Hematopoietic multipotent progenitor cell treated with erythropoietin and hydrocortisone succinate and interleukin-3 and kit ligand, for 6 days (in vitro differentiated cells): ENCODE measurements at regions not wholly inside any gene's neighbourhood (a gene's known extent, or its start where the extent isn't known, plus 50 kb on each side); places are given as distances from the start of the nearest gene placed in this dataset.
A peak's percentile ranks its signal among the peaks of the same experiment; 100 is the strongest.

ENCODE experiments used
- DNase-seq: peaks from one replicate; pipeline ENCODE4 v3.0.0-alpha.2; 2015

- DNase-seq, result no peak
These were observed 402.3 kb upstream of the ZNF608 start for GRCh38 chr5:125148706-125149105.

GRCh38 chr5:125149110-125149509 is 402.7 kb upstream of the ZNF608 start:
- DNase-seq, result no peak

DNA sequence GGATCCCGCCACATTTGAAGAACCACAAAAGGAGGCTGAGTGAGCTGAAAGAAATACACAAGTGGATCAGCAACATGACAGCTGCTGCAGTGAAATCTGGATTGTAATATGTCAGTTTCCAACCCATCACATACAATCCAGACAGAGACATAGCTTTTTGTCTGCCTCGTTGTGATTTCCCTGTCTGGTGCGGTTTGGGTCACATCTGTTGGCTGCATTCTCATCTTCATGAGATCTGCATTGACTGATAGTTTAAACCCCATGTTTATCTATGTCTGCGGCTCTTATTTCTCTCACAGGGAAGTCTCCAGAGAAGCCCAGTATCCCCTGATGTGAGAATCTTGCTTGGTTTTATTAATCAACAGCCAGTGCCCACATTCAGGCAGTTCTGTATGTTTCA is 403.1 kb upstream of the ZNF608 start:
- DNase-seq, result no peak

DNA sequence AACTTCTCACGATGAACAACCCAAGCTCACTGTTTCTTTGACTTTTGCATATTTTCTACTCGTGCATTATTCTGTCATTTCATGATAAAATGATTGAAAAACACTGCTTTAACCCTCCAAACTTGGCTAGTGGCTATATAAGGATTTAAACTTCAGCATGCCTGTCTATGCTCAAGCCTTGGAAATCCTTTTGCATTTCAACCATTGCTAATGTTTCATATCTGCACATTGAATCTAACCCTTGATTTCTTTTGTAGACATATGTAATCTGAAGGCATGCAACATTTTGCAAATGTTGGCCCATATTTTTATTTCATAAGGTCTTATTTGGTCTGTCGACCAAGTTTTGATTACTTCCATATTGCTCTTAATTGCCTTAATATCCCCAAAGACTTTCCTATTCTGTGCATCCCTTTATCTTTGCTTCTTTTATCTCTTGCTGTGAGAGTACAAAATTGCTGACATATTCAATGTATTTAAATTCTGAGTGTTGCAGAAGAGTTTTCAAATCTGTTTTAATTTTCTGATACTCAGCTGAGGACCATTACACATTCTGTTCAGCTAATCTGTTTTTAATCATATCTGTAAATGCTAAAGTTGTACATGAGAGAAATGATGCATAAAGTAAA is 403.7 kb upstream of the ZNF608 start:
- no peak for DNase-seq

- DNase-seq, result no peak
These were observed 404.9 kb upstream of the ZNF608 start for GRCh38 chr5:125151150-125151900.

- no peak for DNase-seq
These were observed 405.6 kb upstream of the ZNF608 start for GRCh38 chr5:125152044-125152443.

GRCh38 chr5:125152461-125153189 is 406.2 kb upstream of the ZNF608 start:
- no peak for DNase-seq

DNA sequence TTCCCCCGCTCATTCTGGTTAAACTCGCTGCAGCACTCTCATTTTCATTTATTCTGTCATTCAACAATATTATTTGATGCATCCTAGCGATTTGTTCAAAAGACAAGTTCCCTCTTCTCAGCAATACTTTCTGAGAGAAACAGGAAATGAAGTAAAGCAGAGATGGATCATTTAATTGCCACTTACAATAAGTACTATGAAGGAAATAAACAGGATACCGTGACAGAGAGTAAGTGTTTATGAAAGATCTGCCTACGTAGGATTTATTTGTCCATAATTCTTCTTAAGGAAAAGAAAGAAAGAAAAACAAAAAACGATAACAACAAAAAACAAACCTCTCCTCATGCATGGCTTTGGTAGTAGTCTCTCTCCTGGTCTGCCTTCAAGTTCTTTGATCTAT is 406.8 kb upstream of the ZNF608 start:
- no peak for DNase-seq

DNA sequence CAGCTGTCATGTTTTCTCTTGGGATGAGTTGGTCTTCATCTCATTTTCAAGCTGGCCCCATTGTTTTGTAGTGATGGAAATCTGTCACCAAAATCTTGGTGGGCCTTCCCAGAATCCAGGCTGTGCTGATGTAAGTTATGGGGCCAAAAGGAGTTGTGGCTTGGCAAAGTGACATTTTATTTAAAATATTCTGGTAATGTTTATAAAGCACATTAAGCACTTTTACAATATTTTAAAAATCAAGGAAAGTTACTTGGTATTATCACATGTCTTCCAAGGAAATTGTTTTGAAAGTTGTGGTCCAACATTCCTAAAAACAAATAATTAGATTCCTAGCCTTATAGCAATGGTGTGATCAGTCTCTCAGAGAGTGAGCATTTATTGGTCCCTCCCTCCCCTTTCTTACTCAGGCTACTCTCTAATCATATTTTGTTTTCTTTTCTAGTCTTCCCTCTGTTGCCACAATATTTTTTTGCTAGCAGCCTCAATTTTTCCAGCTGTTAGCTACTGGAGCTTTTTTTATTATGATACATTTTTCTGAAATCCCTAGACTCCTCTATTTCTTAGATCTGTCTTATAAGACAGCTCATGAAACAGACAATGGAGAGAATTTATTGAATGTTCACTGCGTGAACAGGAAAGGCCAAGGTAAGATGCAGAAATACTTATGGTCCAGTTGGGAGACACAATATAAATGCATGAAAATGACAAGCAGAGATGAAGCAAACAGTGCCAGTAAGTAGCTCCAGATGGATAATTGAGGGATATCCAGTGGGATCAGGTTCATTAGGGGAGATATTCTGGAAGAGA is 408.1 kb upstream of the ZNF608 start:
- no peak for DNase-seq

DNA sequence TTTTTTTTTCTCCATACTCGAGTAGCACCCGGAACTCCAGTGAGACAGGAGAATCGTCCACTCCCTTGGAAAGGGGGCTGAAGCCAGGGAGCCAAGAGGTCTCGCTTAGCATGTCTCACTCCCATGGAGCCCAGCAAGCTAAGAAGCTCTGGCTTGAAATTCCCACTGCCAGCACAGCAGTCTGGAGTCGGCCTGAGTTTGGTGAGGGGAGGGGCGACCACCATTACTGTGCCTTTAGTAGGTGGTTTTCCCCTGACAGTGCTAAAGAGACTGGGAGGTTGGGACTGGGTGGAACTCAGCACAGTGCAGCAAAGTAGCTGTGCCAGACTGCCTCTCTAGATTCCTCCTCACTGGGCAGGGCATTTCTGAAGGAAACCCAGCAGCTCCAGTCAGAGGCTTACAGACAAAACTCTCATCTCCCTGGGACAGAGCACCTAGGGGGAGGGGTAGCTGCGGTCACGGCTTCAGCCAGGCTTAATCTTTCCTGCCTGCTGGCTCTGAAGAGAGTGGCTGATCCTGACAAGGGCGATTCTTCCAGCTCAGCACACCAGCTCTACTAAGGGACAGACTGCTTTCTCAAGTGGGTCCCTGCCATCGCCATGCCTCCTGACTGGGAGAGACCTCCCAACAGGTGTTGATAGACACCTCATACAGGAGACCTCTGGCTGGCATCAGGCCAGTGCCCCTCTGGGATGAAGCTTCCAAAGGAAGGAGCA is 414.5 kb upstream of the ZNF608 start:
- no peak for DNase-seq

- DNase-seq, result no peak
These were observed 416.3 kb upstream of the ZNF608 start for GRCh38 chr5:125162714-125163113.

GRCh38 chr5:125169396-125169795 is 423.0 kb upstream of the ZNF608 start:
- no peak for DNase-seq

DNA sequence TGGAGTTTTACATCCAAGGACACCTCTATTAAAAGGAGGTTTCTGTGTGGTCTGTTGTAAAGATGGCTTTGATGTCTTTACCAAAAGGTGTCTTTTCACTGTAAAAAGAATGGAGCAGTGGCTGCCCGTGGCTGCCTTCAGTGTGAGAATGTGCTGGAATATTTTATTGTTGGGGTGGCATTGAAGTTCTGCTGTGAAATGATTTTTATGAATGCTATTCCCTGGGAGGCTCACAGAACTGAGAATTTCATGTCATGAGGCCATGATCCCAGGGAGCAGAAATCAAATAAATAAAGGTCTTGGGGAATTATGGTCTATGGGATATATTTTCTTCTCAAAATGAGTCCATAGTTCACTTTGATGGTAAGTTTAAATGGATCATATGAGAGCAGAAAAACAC is 425.2 kb upstream of the ZNF608 start:
- no peak for DNase-seq

DNA sequence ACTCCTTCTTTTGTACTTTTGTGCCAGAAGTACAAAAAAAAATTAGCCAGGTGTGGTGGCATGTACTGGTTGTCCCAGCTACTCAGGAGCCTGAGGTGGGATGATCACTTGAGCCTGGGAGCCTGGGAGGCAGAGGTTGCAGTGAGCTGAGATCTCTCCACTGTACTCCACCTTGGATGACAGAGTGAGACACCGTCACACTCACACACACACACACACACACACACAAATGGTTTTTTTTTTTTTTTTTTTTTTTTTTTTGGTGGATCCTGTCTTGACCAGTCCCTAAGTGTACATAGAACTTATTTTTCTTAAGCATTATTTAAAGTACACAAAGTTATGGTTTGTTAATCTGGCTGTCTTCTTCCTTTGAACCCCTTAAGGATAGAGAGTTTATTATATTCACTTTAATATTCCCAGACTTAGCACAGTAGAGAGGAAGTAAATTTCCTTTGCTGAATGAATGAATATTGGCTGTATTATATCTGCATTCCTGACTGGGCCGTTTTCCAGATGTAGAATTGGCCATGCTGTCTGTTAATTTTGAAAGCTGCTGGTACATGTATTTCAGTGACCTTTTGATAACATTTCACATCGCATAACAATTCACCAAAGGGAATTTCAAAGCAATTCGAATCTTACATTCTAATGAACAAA is 429.0 kb upstream of the ZNF608 start:
- DNase-seq, result no peak

- DNase-seq, result no peak
These were observed 429.6 kb upstream of the ZNF608 start for GRCh38 chr5:125176005-125176390.

DNA sequence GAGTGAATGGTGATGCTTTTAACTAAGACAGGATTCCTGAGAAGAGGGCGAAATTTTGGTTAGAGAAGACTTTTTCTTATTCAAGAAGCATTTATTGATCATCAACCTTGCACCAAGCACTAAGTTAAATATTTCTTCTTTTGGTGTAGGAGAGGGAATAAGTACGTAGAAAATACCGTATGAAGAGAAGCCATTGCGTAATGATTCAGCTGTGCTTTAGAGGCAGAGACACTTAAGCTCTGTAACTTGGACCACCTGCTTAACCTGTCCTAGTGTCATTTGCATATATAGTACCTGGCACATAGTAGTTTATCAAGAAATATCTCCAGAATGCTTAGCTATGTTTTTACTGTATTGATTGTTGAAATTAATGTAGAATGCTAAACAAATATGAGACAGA is 430.9 kb upstream of the ZNF608 start:
- DNase-seq, result no peak

GRCh38 chr5:125179612-125180011 is 433.2 kb upstream of the ZNF608 start:
- no peak for DNase-seq

GRCh38 chr5:125180231-125180829 is 433.9 kb upstream of the ZNF608 start:
- DNase-seq, result peak; percentile 5

GRCh38 chr5:125181159-125181558 is 434.7 kb upstream of the ZNF608 start:
- DNase-seq, result no peak

- no peak for DNase-seq
These were observed 435.5 kb upstream of the ZNF608 start for GRCh38 chr5:125181955-125182354.

- DNase-seq, result no peak
These were observed 439.3 kb upstream of the ZNF608 start for GRCh38 chr5:125185740-125186139.
